ENCODE measurements at regions not wholly inside any gene's neighbourhood (a gene's known extent, or its start where the extent isn't known, plus 50 kb on each side); places are given as distances from the start of the nearest gene placed in this dataset.

DNA sequence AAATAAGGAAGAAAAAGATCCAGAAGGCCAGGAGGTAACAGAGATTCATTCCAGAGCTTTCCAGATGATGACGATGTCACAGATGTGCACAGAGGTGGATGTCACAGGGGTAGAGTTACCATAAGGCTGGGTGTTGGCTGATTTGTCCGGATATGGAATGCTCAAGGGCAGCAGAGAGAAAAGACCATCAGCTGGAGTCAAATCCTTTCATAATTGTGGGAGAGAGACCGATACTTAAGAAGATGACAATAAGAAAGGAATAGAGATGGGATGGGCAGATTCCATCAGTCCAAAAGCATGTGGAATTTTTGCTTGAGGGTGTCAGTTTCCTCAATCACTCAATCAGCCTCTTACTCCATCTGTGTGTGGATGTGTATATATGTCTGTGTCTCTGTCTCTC lies 150.4 kb downstream of the CENPC start:
- no peak for TF ChIP-seq CTCF (IDR thresholded peaks at IDR 0.05; ENCODE audit: low read length)
- no peak for TF ChIP-seq EZH2phosphoT487 (IDR thresholded peaks at IDR 0.05; ENCODE audit: low read length)

All from MM.1S (cell line).